Loucy (cell line): ENCODE measurements at regions not wholly inside any gene's neighbourhood (a gene's known extent, or its start where the extent isn't known, plus 50 kb on each side); places are given as distances from the start of the nearest gene placed in this dataset.

Source experiments
- EZH2phosphoT487 ChIP-seq: fragments of 200-600 bp; IDR thresholded peaks from 2 replicates; pipeline ENCODE4 v1.6.1; 2018; ENCODE audit warnings: antibody characterized with exemption, mild to moderate bottlenecking, moderate library complexity, borderline replicate concordance
- TF ChIP-seq, protein P1 (sequence below): fragments of 200-600 bp; sonication (generic); conservative IDR thresholded peaks from 2 replicates; pipeline ENCODE4 v1.5.1; 2014; ENCODE audit warnings: mild to moderate bottlenecking, antibody characterized with exemption, low read length

DNA sequence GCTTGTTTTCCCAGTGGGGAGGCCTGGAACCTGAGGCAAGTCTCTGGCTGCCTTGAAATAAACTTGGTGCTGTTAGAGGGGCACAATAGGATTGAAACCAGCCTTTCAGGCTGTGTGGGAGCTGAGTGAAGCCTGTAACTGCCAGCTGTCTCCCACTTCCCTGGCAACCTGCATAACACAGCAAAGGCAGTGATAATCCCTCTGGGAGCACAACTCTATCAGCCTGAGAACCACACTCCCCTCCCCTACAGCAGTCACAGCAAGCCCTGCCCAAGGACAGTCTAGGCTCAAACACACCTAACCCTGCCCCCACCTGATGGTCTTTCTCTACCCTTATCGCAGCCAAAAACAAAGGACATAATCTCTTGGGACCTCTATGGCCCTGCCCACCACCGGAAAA, 683.8 kb upstream of the ATXN8OS start:
- TF ChIP-seq, protein P1, sequence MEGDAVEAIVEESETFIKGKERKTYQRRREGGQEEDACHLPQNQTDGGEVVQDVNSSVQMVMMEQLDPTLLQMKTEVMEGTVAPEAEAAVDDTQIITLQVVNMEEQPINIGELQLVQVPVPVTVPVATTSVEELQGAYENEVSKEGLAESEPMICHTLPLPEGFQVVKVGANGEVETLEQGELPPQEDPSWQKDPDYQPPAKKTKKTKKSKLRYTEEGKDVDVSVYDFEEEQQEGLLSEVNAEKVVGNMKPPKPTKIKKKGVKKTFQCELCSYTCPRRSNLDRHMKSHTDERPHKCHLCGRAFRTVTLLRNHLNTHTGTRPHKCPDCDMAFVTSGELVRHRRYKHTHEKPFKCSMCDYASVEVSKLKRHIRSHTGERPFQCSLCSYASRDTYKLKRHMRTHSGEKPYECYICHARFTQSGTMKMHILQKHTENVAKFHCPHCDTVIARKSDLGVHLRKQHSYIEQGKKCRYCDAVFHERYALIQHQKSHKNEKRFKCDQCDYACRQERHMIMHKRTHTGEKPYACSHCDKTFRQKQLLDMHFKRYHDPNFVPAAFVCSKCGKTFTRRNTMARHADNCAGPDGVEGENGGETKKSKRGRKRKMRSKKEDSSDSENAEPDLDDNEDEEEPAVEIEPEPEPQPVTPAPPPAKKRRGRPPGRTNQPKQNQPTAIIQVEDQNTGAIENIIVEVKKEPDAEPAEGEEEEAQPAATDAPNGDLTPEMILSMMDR: no peak
- no peak for TF ChIP-seq EZH2phosphoT487
